ENCODE measurements at regions not wholly inside any gene's neighbourhood (a gene's known extent, or its start where the extent isn't known, plus 50 kb on each side); places are given as distances from the start of the nearest gene placed in this dataset.

- no peak for TF ChIP-seq CTCF (IDR thresholded peaks at IDR 0.05)
- no peak for TF ChIP-seq POLR2A (IDR thresholded peaks at IDR 0.05)
Observed at GRCh38 chr3:25888892-25889524, 99.1 kb downstream of the OXSM start.
